ENCODE measurements at regions not wholly inside any gene's neighbourhood (a gene's known extent, or its start where the extent isn't known, plus 50 kb on each side); places are given as distances from the start of the nearest gene placed in this dataset.

DNA sequence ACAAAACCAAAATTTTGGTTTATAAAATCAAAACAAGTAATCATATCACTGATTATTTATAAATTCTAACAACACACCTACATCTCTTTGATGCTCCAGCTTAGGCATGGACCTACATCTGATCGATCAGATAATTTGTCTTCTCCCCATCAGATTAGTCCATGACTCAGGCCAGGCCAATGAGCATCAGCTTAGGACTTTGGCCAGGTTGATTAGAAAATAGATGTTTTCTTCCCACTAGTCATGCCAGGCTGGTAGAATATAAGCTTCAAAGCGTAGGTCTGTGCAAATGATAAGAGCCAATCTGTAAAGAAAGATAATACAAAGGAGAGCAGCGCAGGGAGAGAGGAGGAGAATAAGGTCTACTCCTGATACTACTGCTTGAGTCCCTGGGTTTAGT, 1487.9 kb downstream of the FAM181B start:
- no peak for TF ChIP-seq CTCF (conservative IDR thresholded peaks at IDR 0.05; ENCODE audit: low read length)
- TF ChIP-seq EZH2phosphoT487 (IDR thresholded peaks at IDR 0.05; ENCODE audit: borderline replicate concordance, low read depth, low read length) = no peak
